ENCODE measurements at regions not wholly inside any gene's neighbourhood (a gene's known extent, or its start where the extent isn't known, plus 50 kb on each side); places are given as distances from the start of the nearest gene placed in this dataset.

- Histone ChIP-seq H3K4me2 (ENCODE audit: low read length) (peak overlapping the region; percentile 100), H3K4me3 (ENCODE audit: low read length) (peak overlapping the region; percentile 83; the same call in 1 of the 2 replicates), H3K9ac (ENCODE audit: low read length) (no peak overlapping the region), H3K9me3 (ENCODE audit: insufficient read depth, low read length) (no peaks in the 10 kb centered on the region), H2AFZ (ENCODE audit: low read depth, low read length) (no peak overlapping the region), H3K27ac (ENCODE audit: low read length) (no peak overlapping the region), H3K36me3 (replicated peaks; ENCODE audit: low read depth, low read length) (no peaks in the 10 kb centered on the region), H3K4me1 (ENCODE audit: low read length) (peaks cover 29% of the 10 kb centered on the region), H3K27me3 (ENCODE audit: low read depth, low read length) (no peaks in the 10 kb centered on the region), H3K79me2 (ENCODE audit: low read length) (no peaks in the 10 kb centered on the region), H4K20me1 (ENCODE audit: insufficient read depth, low read length) (no peaks in the 10 kb centered on the region)
- no peak for TF ChIP-seq EZH2phosphoT487 (IDR thresholded peaks at IDR 0.05; ENCODE audit: low read depth)
- TF ChIP-seq CTCF (IDR thresholded peaks at IDR 0.05; ENCODE audit: low read depth, low read length) = no peak
Observed at GRCh38 chr6:4280707-4281106, 145.3 kb upstream of the ECI2 start.

GRCh38 chr6:4280031-4280430 lies 144.7 kb upstream of the ECI2 start:
- H3K36me3 ChIP-seq (replicated peaks; ENCODE audit: low read depth, low read length) = no peaks in the 10 kb centered on the region
- no peak overlapping the region for H2AFZ ChIP-seq (ENCODE audit: low read depth, low read length)
- H3K4me2 ChIP-seq (ENCODE audit: low read length) = no peak overlapping the region
- no peak for TF ChIP-seq EZH2phosphoT487 (IDR thresholded peaks at IDR 0.05; ENCODE audit: low read depth)
- TF ChIP-seq CTCF (IDR thresholded peaks at IDR 0.05; ENCODE audit: low read depth, low read length) = no peak
- no peaks in the 10 kb centered on the region for H4K20me1 ChIP-seq (ENCODE audit: insufficient read depth, low read length)
- H3K27me3 ChIP-seq (ENCODE audit: low read depth, low read length) = no peaks in the 10 kb centered on the region
- no peaks in the 10 kb centered on the region for H3K79me2 ChIP-seq (ENCODE audit: low read length)
- peaks cover 29% of the 10 kb centered on the region for H3K4me1 ChIP-seq (ENCODE audit: low read length)
- no peak overlapping the region for H3K9ac ChIP-seq (ENCODE audit: low read length)
- H3K27ac ChIP-seq (ENCODE audit: low read length) = no peak overlapping the region
- H3K4me3 ChIP-seq (ENCODE audit: low read length) = no peak overlapping the region
- no peaks in the 10 kb centered on the region for H3K9me3 ChIP-seq (ENCODE audit: insufficient read depth, low read length)

GRCh38 chr6:4274382-4275082 lies 139.2 kb upstream of the ECI2 start:
- Histone ChIP-seq H3K27ac (ENCODE audit: low read length) (no peak overlapping the region), H3K4me2 (ENCODE audit: low read length) (no peak overlapping the region), H3K4me1 (ENCODE audit: low read length) (no peaks in the 10 kb centered on the region), H3K79me2 (ENCODE audit: low read length) (no peaks in the 10 kb centered on the region), H4K20me1 (ENCODE audit: insufficient read depth, low read length) (no peaks in the 10 kb centered on the region), H2AFZ (ENCODE audit: low read depth, low read length) (no peak overlapping the region), H3K4me3 (ENCODE audit: low read length) (no peak overlapping the region), H3K9ac (ENCODE audit: low read length) (no peak overlapping the region), H3K9me3 (ENCODE audit: insufficient read depth, low read length) (no peaks in the 10 kb centered on the region), H3K36me3 (replicated peaks; ENCODE audit: low read depth, low read length) (no peaks in the 10 kb centered on the region), H3K27me3 (ENCODE audit: low read depth, low read length) (no peaks in the 10 kb centered on the region)
- TF ChIP-seq EZH2phosphoT487 (IDR thresholded peaks at IDR 0.05; ENCODE audit: low read depth) (no peak), CTCF (IDR thresholded peaks at IDR 0.05; ENCODE audit: low read depth, low read length) (no peak)

GRCh38 chr6:4272996-4273395 lies 137.6 kb upstream of the ECI2 start:
- H3K4me3 ChIP-seq (ENCODE audit: low read length) = no peak overlapping the region
- H3K79me2 ChIP-seq (ENCODE audit: low read length) = no peaks in the 10 kb centered on the region
- no peak overlapping the region for H2AFZ ChIP-seq (ENCODE audit: low read depth, low read length)
- no peaks in the 10 kb centered on the region for H4K20me1 ChIP-seq (ENCODE audit: insufficient read depth, low read length)
- no peaks in the 10 kb centered on the region for H3K27me3 ChIP-seq (ENCODE audit: low read depth, low read length)
- no peaks in the 10 kb centered on the region for H3K4me1 ChIP-seq (ENCODE audit: low read length)
- H3K9me3 ChIP-seq (ENCODE audit: insufficient read depth, low read length) = no peaks in the 10 kb centered on the region
- TF ChIP-seq EZH2phosphoT487 (IDR thresholded peaks at IDR 0.05; ENCODE audit: low read depth) = no peak
- no peak for TF ChIP-seq CTCF (IDR thresholded peaks at IDR 0.05; ENCODE audit: low read depth, low read length)
- no peaks in the 10 kb centered on the region for H3K36me3 ChIP-seq (replicated peaks; ENCODE audit: low read depth, low read length)
- H3K4me2 ChIP-seq (ENCODE audit: low read length) = no peak overlapping the region
- H3K27ac ChIP-seq (ENCODE audit: low read length) = no peak overlapping the region
- no peak overlapping the region for H3K9ac ChIP-seq (ENCODE audit: low read length)
